Fibroblast of mammary gland (primary cell): ENCODE measurements at regions not wholly inside any gene's neighbourhood (a gene's known extent, or its start where the extent isn't known, plus 50 kb on each side); places are given as distances from the start of the nearest gene placed in this dataset.

Experiments
- DNase-seq: peaks from one replicate; pipeline ENCODE4 v3.0.0-alpha.2; 2010; ENCODE audit warnings: low read depth
- H3K4me3 ChIP-seq: 2 replicates; pipeline ENCODE4 v1.5.1; 2011; ENCODE audit warnings: low read depth, mild to moderate bottlenecking, low read length, moderate library complexity; ENCODE audit not compliant: control insufficient read depth
- CTCF ChIP-seq: conservative IDR thresholded peaks from 2 replicates; pipeline ENCODE4 v1.5.1; 2011; ENCODE audit warnings: low read depth, low read length, inconsistent platforms; ENCODE audit not compliant: control insufficient read depth, insufficient read depth

DNA sequence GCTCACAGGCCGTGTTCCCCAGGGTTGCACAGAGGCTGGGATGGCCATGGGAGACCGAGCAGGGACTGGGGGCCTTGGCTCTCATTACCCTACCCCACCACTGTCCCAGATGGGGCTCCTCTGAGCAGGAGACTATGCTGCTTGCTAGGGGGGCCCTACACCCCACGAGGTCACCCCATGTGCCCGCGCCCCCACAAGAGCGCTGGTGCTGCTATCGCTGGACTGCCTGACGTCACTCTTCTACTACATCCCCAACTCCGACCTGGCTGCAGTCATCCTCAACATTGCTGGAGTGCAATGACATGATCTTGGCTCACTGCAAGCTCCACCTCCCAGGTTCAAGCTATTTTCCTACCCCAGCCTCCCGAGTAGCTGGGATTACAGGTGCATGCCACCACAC is 307.7 kb downstream of the ARRDC4 start:
- no peak for TF ChIP-seq CTCF
- H3K4me3 ChIP-seq, result no peak overlapping the region
- no peak for DNase-seq

DNA sequence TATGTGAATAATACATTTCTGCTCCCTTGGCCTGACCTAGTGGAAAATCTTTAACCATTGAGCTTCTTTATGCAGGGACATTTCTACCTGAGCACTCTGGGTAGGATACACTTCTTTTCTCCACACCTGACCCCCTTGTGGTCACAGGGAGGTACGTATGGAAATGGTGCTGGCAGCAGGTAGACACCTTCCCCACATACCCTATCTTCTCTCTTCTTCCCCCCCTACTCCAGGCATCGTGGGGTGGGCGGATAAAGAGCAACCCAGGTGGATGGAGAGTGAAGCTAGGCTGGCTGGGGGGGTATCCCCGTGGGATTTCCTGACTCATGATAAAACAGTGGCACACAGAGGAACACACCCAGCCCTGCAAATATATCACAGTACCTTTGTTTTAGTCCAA is 312.1 kb downstream of the ARRDC4 start:
- TF ChIP-seq CTCF, result no peak
- H3K4me3 ChIP-seq, result no peak overlapping the region
- DNase-seq, result no peak

DNA sequence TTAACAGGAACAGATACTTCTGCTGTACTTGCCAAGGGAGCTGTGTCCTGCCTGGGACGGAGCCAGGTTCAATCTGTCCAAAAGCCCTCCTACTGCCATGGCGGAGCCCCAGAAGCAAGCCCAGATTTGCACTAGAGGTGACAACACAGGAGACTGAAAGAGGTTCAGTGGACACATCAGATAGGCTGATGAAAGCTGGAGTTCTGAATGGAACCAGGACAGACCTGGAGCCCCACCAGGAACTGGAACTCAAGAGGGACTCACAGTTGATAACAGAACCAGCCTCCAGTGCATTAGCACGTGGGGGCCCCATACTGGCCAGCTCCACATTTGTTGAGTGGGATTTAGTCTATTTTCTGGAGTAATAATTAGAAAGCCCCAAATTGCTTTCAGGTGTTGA is 315.5 kb downstream of the ARRDC4 start:
- no peak overlapping the region for H3K4me3 ChIP-seq
- TF ChIP-seq CTCF, result no peak
- no peak for DNase-seq

GRCh38 chr15:98277602-98278001 is 317.1 kb downstream of the ARRDC4 start:
- no peak for TF ChIP-seq CTCF
- no peak overlapping the region for H3K4me3 ChIP-seq
- DNase-seq, result no peak

- no peak overlapping the region for H3K4me3 ChIP-seq
- no peak for TF ChIP-seq CTCF
- DNase-seq, result no peak
These were observed 319.9 kb downstream of the ARRDC4 start for GRCh38 chr15:98280284-98280975.

GRCh38 chr15:98281130-98281529 is 320.6 kb downstream of the ARRDC4 start:
- no peak for TF ChIP-seq CTCF
- no peak overlapping the region for H3K4me3 ChIP-seq
- no peak for DNase-seq
